ENCODE measurements at regions not wholly inside any gene's neighbourhood (a gene's known extent, or its start where the extent isn't known, plus 50 kb on each side); places are given as distances from the start of the nearest gene placed in this dataset.

DNA sequence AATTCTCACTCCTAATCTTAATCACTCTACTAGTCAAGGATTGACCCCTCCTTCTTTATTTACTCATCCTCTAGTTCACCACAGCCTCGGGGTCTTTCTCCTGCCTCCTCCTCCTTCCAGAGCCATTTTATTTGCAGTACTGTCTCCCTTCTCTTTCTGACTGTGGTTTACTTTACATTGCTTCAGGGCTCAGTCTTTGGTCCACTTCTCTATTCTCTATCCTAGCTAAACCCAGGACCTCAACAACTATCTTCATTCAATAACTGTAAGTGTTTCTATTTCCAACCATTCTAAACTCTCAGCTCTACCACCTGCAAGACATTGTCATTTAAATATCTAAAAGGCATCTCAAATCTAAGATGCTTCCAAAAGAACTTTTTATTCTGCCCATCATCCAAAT, 493.8 kb downstream of the TTLL7 start:
- peaks cover 13% of the 10 kb centered on the region for H3K4me1 ChIP-seq
- no peak for DNase-seq
- no peaks in the 10 kb centered on the region for H3K27me3 ChIP-seq (ENCODE audit: low read depth)
- H3K9me3 ChIP-seq: no peaks in the 10 kb centered on the region
- H3K4me3 ChIP-seq: no peak overlapping the region
- no peaks in the 10 kb centered on the region for H3K36me3 ChIP-seq
- TF ChIP-seq, protein P1, sequence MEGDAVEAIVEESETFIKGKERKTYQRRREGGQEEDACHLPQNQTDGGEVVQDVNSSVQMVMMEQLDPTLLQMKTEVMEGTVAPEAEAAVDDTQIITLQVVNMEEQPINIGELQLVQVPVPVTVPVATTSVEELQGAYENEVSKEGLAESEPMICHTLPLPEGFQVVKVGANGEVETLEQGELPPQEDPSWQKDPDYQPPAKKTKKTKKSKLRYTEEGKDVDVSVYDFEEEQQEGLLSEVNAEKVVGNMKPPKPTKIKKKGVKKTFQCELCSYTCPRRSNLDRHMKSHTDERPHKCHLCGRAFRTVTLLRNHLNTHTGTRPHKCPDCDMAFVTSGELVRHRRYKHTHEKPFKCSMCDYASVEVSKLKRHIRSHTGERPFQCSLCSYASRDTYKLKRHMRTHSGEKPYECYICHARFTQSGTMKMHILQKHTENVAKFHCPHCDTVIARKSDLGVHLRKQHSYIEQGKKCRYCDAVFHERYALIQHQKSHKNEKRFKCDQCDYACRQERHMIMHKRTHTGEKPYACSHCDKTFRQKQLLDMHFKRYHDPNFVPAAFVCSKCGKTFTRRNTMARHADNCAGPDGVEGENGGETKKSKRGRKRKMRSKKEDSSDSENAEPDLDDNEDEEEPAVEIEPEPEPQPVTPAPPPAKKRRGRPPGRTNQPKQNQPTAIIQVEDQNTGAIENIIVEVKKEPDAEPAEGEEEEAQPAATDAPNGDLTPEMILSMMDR (IDR thresholded peaks at IDR 0.05): no peak
- intact Hi-C loops (cut with DNase I): no loop called here
- no peak for ATAC-seq
- no peak overlapping the region for H3K27ac ChIP-seq

DNA sequence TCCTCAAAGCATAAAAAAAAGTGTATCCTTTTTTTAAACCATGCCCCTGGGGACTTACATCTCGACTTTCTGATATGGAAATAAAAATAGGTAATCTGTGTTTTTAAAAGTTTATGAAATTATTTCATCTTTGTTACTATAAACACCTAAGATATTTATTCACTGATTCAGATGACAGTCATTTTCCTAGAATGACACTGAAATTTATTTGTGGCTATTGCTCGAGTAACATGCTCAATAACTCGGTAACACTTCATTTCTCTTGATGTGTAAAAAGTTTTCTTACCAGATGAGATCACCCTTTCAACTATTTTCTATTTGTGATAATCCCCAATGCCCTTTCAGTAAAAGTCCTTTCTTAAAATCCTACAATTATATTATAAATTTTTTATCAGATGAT, 495.8 kb downstream of the TTLL7 start:
- Histone ChIP-seq H3K27me3 (ENCODE audit: low read depth) (no peaks in the 10 kb centered on the region), H3K27ac (no peak overlapping the region), H3K4me1 (no peaks in the 10 kb centered on the region), H3K9me3 (no peaks in the 10 kb centered on the region), H3K4me3 (no peak overlapping the region), H3K36me3 (no peaks in the 10 kb centered on the region)
- TF ChIP-seq, protein P1 (IDR thresholded peaks at IDR 0.05): no peak
- DNase-seq: no peak
- intact Hi-C loops (cut with DNase I): no loop called here
- ATAC-seq: no peak

DNA sequence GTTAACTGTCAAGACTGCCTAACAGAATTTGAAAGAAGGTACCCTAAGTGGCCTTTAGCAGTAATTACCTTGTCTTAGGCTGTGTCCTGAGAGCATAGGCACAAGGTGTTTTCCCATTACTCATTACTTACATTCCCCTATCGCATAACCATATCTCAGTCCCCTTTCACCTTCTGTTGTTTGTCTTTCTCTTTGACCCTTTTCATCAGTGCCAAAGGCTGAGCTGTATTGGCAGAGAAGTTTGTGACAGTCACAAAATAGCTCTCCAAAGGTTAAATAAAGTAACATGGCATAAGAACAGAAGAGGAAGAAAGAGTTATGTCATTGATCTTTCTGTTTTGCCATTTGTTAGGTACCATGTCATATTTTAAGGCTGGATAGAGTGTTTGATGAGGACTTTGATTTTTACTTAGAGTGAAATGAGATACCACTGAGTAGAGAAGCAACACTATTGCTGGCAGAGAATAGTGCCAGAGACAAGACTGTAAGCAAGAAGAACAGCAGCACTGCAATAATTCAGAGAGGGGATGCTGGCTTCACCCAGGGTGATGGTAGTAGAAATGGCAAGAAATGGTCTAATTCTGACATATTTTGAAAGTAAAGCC, 497.8 kb downstream of the TTLL7 start:
- Histone ChIP-seq H3K36me3 (no peaks in the 10 kb centered on the region), H3K27me3 (ENCODE audit: low read depth) (no peaks in the 10 kb centered on the region), H3K9me3 (no peaks in the 10 kb centered on the region), H3K4me1 (no peaks in the 10 kb centered on the region), H3K27ac (no peak overlapping the region), H3K4me3 (no peak overlapping the region)
- TF ChIP-seq, protein P1 (IDR thresholded peaks at IDR 0.05): no peak
- ATAC-seq: no peak
- intact Hi-C loops (cut with DNase I): no loop called here
- DNase-seq: no peak

GRCh38 chr1:83500531-83500930, 498.4 kb downstream of the TTLL7 start:
- no peaks in the 10 kb centered on the region for H3K9me3 ChIP-seq
- ATAC-seq (no peak), DNase-seq (no peak)
- no peaks in the 10 kb centered on the region for H3K4me1 ChIP-seq
- no peaks in the 10 kb centered on the region for H3K36me3 ChIP-seq
- H3K27ac ChIP-seq: no peak overlapping the region
- TF ChIP-seq, protein P1 (IDR thresholded peaks at IDR 0.05): no peak
- intact Hi-C loops (cut with DNase I): no loop called here
- H3K27me3 ChIP-seq (ENCODE audit: low read depth): no peaks in the 10 kb centered on the region
- H3K4me3 ChIP-seq: no peak overlapping the region

GRCh38 chr1:83499998-83500397, 498.9 kb downstream of the TTLL7 start:
- Histone ChIP-seq H3K27ac (no peak overlapping the region), H3K4me3 (no peak overlapping the region), H3K36me3 (no peaks in the 10 kb centered on the region), H3K4me1 (no peaks in the 10 kb centered on the region), H3K9me3 (no peaks in the 10 kb centered on the region), H3K27me3 (ENCODE audit: low read depth) (no peaks in the 10 kb centered on the region)
- DNase-seq (no peak), ATAC-seq (no peak)
- TF ChIP-seq, protein P1 (IDR thresholded peaks at IDR 0.05): no peak
- intact Hi-C loops (cut with DNase I): no loop called here

DNA sequence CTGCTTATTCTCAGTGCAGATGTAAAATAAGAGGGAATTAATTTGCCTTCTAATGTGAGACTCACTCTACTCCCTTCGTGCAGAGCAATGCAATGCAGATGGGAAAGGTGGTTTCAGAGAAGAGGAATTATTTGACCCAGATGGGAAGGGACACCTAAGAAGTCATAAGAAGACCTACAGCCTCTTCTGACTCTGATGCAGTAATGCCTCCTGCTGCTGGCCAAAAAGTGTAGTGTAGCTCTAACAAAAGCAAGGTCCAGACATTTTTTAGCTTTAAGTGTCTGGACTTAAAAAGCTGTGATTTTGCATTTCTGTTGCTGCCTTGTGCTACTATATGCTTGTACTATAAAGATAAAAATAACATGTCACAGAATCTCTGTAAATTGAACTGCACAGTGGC, 501.4 kb downstream of the TTLL7 start:
- no peak overlapping the region for H3K27ac ChIP-seq
- no peaks in the 10 kb centered on the region for H3K4me1 ChIP-seq
- intact Hi-C loops (cut with DNase I): no loop called here
- no peak for ATAC-seq
- TF ChIP-seq, protein P1 (IDR thresholded peaks at IDR 0.05): no peak
- no peak for DNase-seq
- no peaks in the 10 kb centered on the region for H3K27me3 ChIP-seq (ENCODE audit: low read depth)
- no peaks in the 10 kb centered on the region for H3K9me3 ChIP-seq
- no peak overlapping the region for H3K4me3 ChIP-seq
- H3K36me3 ChIP-seq: no peaks in the 10 kb centered on the region
